H9 (cell line): ENCODE measurements at regions not wholly inside any gene's neighbourhood (a gene's known extent, or its start where the extent isn't known, plus 50 kb on each side); places are given as distances from the start of the nearest gene placed in this dataset.

Experiments used
- DNase-seq: peaks from one replicate; pipeline ENCODE4 v3.0.0-alpha.2; 2017
- H2AFZ ChIP-seq: one replicate; pipeline ENCODE4 v1.6.1; 2013; ENCODE audit warnings: mild to moderate bottlenecking, low read length, control low read depth, moderate library complexity
- H2AK5ac ChIP-seq: 2 replicates; pipeline ENCODE4 v1.6.1; 2013; ENCODE audit warnings: low read length, control low read depth, mixed read lengths; ENCODE audit not compliant: insufficient read length
- H2BK120ac ChIP-seq: one replicate; pipeline ENCODE4 v1.6.1; 2013; ENCODE audit warnings: low read depth, mild to moderate bottlenecking, low read length, control low read depth, inconsistent platforms; ENCODE audit not compliant: poor library complexity, severe bottlenecking
- H2BK12ac ChIP-seq: 2 replicates; pipeline ENCODE4 v1.6.1; 2013; ENCODE audit warnings: low read length, control low read depth, mixed read lengths, low read depth; ENCODE audit not compliant: insufficient read length
- H2BK15ac ChIP-seq: 2 replicates; pipeline ENCODE4 v1.6.1; 2013; ENCODE audit warnings: low read depth, low read length, control low read depth
- H2BK20ac ChIP-seq: one replicate; pipeline ENCODE4 v1.6.1; 2013; ENCODE audit warnings: low read depth, mild to moderate bottlenecking, low read length, control low read depth, inconsistent platforms; ENCODE audit not compliant: poor library complexity, severe bottlenecking
- H2BK5ac ChIP-seq: 2 replicates; pipeline ENCODE4 v1.6.1; 2013; ENCODE audit warnings: low read length, control low read depth, mixed read lengths; ENCODE audit not compliant: insufficient read length
- H3K14ac ChIP-seq: 2 replicates; pipeline ENCODE4 v1.6.1; 2013; ENCODE audit warnings: low read length, control low read depth; ENCODE audit not compliant: insufficient read depth
- H3K18ac ChIP-seq: 2 replicates; pipeline ENCODE4 v1.6.1; 2013; ENCODE audit warnings: low read depth, mild to moderate bottlenecking, mixed read lengths, low read length, control low read depth; ENCODE audit not compliant: insufficient read length
- H3K23ac ChIP-seq: 2 replicates; pipeline ENCODE4 v1.6.1; 2013; ENCODE audit warnings: low read length, control low read depth, mixed read lengths, low read depth; ENCODE audit not compliant: insufficient read length
- H3K23me2 ChIP-seq: 2 replicates; pipeline ENCODE4 v1.6.1; 2013; ENCODE audit warnings: low read depth, mild to moderate bottlenecking, mixed read lengths, low read length, control low read depth; ENCODE audit not compliant: insufficient read length, poor library complexity, severe bottlenecking
- H3K27ac ChIP-seq: 2 replicates; pipeline ENCODE4 v1.5.1; 2013; ENCODE audit warnings: low read length, control low read depth, mixed read lengths, low read depth; ENCODE audit not compliant: insufficient read length
- H3K27me3 ChIP-seq: 2 replicates; pipeline ENCODE4 v1.6.1; 2013; ENCODE audit warnings: low read length, control low read depth, inconsistent platforms; ENCODE audit not compliant: insufficient read depth
- H3K4ac ChIP-seq: 2 replicates; pipeline ENCODE4 v1.6.1; 2013; ENCODE audit warnings: low read depth, mild to moderate bottlenecking, control low read depth, inconsistent platforms, low read length, moderate library complexity
- H3K4me1 ChIP-seq: 2 replicates; pipeline ENCODE4 v1.6.1; 2013; ENCODE audit warnings: low read length, control low read depth, inconsistent platforms; ENCODE audit not compliant: insufficient read depth
- H3K4me2 ChIP-seq: 2 replicates; pipeline ENCODE4 v1.6.1; 2013; ENCODE audit warnings: low read length, control low read depth, mixed read lengths; ENCODE audit not compliant: insufficient read length, insufficient read depth
- H3K56ac ChIP-seq: 2 replicates; pipeline ENCODE4 v1.6.1; 2013; ENCODE audit warnings: low read depth, mild to moderate bottlenecking, mixed read lengths, low read length, control low read depth; ENCODE audit not compliant: insufficient read length
- H3K79me1 ChIP-seq: 2 replicates; pipeline ENCODE4 v1.6.1; 2013; ENCODE audit warnings: low read depth, mild to moderate bottlenecking, moderate library complexity, low read length, control low read depth, inconsistent platforms; ENCODE audit not compliant: insufficient read depth, poor library complexity, severe bottlenecking
- H3K79me2 ChIP-seq: 2 replicates; pipeline ENCODE4 v1.6.1; 2013; ENCODE audit warnings: low read length, control low read depth, inconsistent platforms; ENCODE audit not compliant: insufficient read depth
- H3K9ac ChIP-seq: 2 replicates; pipeline ENCODE4 v1.6.1; 2013; ENCODE audit warnings: low read length, control low read depth, mixed read lengths; ENCODE audit not compliant: insufficient read length; ENCODE audit errors: extremely low read depth
- H3K9me3 ChIP-seq: one replicate; pipeline ENCODE4 v1.6.1; 2013; ENCODE audit warnings: low read depth, low read length, inconsistent platforms; ENCODE audit not compliant: control insufficient read depth
- H3T11ph ChIP-seq: one replicate; pipeline ENCODE4 v1.6.1; 2013; ENCODE audit warnings: mild to moderate bottlenecking, low read length, control low read depth, inconsistent platforms
- H4K20me1 ChIP-seq: one replicate; pipeline ENCODE4 v1.6.1; 2013; ENCODE audit not compliant: control insufficient read depth, insufficient read length, insufficient read depth
- H4K5ac ChIP-seq: 2 replicates; pipeline ENCODE4 v1.6.1; 2013; ENCODE audit warnings: low read depth, mild to moderate bottlenecking, mixed read lengths, low read length, control low read depth; ENCODE audit not compliant: insufficient read length
- H4K8ac ChIP-seq: replicated peaks from 2 replicates; pipeline ENCODE4 v1.6.1; 2013; ENCODE audit warnings: low read length, control low read depth, mixed read lengths, low read depth; ENCODE audit not compliant: insufficient read length
- H4K91ac ChIP-seq: 2 replicates; pipeline ENCODE4 v1.6.1; 2013; ENCODE audit warnings: low read depth, mild to moderate bottlenecking, moderate library complexity, mixed read lengths, low read length, control low read depth; ENCODE audit not compliant: insufficient read length
- H3K27ac Mint-ChIP-seq, 3 experiments: 2 replicates in 2 of 3; 3 replicates in 1 of 3; pipeline ENCODE4 v1.8.0; 2020 to 2021; ENCODE audit warnings: mixed read lengths in 3 of 3, mild to moderate bottlenecking in 1 of 3, moderate library complexity in 1 of 3
- H3K27me3 Mint-ChIP-seq: 2 replicates; pipeline ENCODE4 v1.8.0; 2021; ENCODE audit warnings: low read depth, mild to moderate bottlenecking, moderate library complexity, mixed read lengths
- H3K36me3 Mint-ChIP-seq, 3 experiments: 2 replicates in 2 of 3; 3 replicates in 1 of 3; pipeline ENCODE4 v1.8.0; 2020 to 2021; ENCODE audit warnings: low read depth in 3 of 3, mixed read lengths in 3 of 3; ENCODE audit not compliant: insufficient read depth in 1 of 3
- H3K4me1 Mint-ChIP-seq, 2 experiments: 2 replicates each; pipeline ENCODE4 v1.8.0; 2020; ENCODE audit warnings: mixed read lengths in 2 of 2
- H3K4me3 Mint-ChIP-seq, 2 experiments: 2 replicates in 1 of 2; 3 replicates in 1 of 2; pipeline ENCODE4 v1.8.0; 2020 to 2021; ENCODE audit warnings: mild to moderate bottlenecking in 2 of 2, mixed read lengths in 2 of 2, moderate library complexity in 1 of 2
- H3K9me3 Mint-ChIP-seq, 2 experiments: 2 replicates in 1 of 2; 3 replicates in 1 of 2; pipeline ENCODE4 v1.8.0; 2020; ENCODE audit warnings: mild to moderate bottlenecking in 2 of 2, mixed read lengths in 2 of 2, moderate library complexity in 1 of 2
- WGBS: extraction: QIAGEN DNeasy Blood & Tissue Kit; methylation state at CpG from one replicate; pipeline ENCODE4 v1.1.7; 2013; ENCODE audit warnings: missing lambda C conversion rate, low lambda C conversion rate, mixed read lengths; ENCODE audit not compliant: insufficient read length; ENCODE audit errors: extremely low coverage; 5-methylcytosine and 5-hydroxymethylcytosine counted together
- TF ChIP-seq, protein P1 (sequence below): fragments of 200-600 bp; sonication (generic); conservative IDR thresholded peaks from 3 replicates; pipeline ENCODE4 v1.8.0; 2021; ENCODE audit warnings: antibody characterized with exemption, mild to moderate bottlenecking

DNA sequence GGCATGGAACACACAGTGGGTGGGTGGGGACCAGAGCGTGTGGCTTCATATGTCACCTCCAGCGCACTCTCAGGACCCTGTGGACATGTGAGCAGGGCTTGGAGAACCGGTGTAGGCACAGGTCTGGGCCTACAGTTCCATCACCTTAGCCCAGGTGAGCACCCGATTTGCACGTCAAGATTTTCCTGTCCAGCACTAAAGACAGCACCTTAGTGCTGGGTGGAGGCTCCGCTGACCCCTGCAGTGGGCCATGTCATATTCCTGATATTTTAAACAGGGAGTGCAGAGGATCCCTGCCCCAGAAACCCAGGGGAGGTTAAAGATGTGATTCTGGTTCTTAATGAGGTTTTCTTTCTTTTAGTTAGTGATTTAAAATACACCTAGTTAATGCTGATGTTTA lies 356.0 kb upstream of the IRX4 start:
- no peak overlapping the region for H3K27ac ChIP-seq
- no peak overlapping the region for H4K91ac ChIP-seq
- no peaks in the 10 kb centered on the region for H3K9me3 ChIP-seq
- no CpG with 5 or more reads among the region's 6 CpGs for WGBS
- peaks cover 4% of the 10 kb centered on the region for H3K27me3 Mint-ChIP-seq
- H4K8ac ChIP-seq, result no peak overlapping the region
- no peak overlapping the region for H2BK120ac ChIP-seq
- no peak overlapping the region for H3K4ac ChIP-seq
- H3K14ac ChIP-seq, result no peak overlapping the region
- H3K56ac ChIP-seq, result no peak overlapping the region
- H4K5ac ChIP-seq, result no peak overlapping the region
- no peak overlapping the region for H3K23ac ChIP-seq
- H4K20me1 ChIP-seq, result no peaks in the 10 kb centered on the region
- no peaks in the 10 kb centered on the region for H3K4me1 ChIP-seq
- H3K79me1 ChIP-seq, result no peaks in the 10 kb centered on the region
- TF ChIP-seq, protein P1, sequence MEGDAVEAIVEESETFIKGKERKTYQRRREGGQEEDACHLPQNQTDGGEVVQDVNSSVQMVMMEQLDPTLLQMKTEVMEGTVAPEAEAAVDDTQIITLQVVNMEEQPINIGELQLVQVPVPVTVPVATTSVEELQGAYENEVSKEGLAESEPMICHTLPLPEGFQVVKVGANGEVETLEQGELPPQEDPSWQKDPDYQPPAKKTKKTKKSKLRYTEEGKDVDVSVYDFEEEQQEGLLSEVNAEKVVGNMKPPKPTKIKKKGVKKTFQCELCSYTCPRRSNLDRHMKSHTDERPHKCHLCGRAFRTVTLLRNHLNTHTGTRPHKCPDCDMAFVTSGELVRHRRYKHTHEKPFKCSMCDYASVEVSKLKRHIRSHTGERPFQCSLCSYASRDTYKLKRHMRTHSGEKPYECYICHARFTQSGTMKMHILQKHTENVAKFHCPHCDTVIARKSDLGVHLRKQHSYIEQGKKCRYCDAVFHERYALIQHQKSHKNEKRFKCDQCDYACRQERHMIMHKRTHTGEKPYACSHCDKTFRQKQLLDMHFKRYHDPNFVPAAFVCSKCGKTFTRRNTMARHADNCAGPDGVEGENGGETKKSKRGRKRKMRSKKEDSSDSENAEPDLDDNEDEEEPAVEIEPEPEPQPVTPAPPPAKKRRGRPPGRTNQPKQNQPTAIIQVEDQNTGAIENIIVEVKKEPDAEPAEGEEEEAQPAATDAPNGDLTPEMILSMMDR, result no peak
- H2AFZ ChIP-seq, result no peak overlapping the region
- H3T11ph ChIP-seq, result no peak overlapping the region
- H3K27ac Mint-ChIP-seq, result no peak overlapping the region
- H3K9ac ChIP-seq, result no peak overlapping the region
- no peaks in the 10 kb centered on the region for H3K79me2 ChIP-seq
- no peaks in the 10 kb centered on the region for H3K4me1 Mint-ChIP-seq
- no peak overlapping the region for H2AK5ac ChIP-seq
- no peak overlapping the region for H2BK5ac ChIP-seq
- H2BK20ac ChIP-seq, result no peak overlapping the region
- no peak for DNase-seq
- peaks cover 0 to 10% (median 3%) of the 10 kb centered on the region in 3 experiments; a peak in 5 of 7 replicates for H3K36me3 Mint-ChIP-seq
- peaks cover 25 to 33% of the 10 kb centered on the region in 2 experiments for H3K9me3 Mint-ChIP-seq
- no peak overlapping the region for H3K18ac ChIP-seq
- H3K27me3 ChIP-seq, result no peaks in the 10 kb centered on the region
- no peak overlapping the region for H2BK12ac ChIP-seq
- H3K23me2 ChIP-seq, result no peaks in the 10 kb centered on the region
- no peak overlapping the region for H2BK15ac ChIP-seq
- no peak overlapping the region for H3K4me3 Mint-ChIP-seq
- no peak overlapping the region for H3K4me2 ChIP-seq
